Memory B cell (primary cell): ENCODE measurements at regions not wholly inside any gene's neighbourhood (a gene's known extent, or its start where the extent isn't known, plus 50 kb on each side); places are given as distances from the start of the nearest gene placed in this dataset.

Experiments used
- ATAC-seq: fragments of 150-1000 bp; cut with Tn5 transposase; 2 replicates; pipeline ENCODE4 v1.10.0; 2021; ENCODE audit warnings: low read depth, mild to moderate bottlenecking, moderate library complexity
- DNase-seq, 2 donors: peaks; one replicate each; pipeline ENCODE4 v3.0.0; 2022; ENCODE audit warnings: low spot score in 2 of 2
- H3K27ac Mint-ChIP-seq: one replicate; pipeline ENCODE4 v1.8.0; 2022; ENCODE audit warnings: mild to moderate bottlenecking, moderate library complexity, mixed read lengths
- H3K27me3 Mint-ChIP-seq: one replicate; pipeline ENCODE4 v1.8.0; 2022; ENCODE audit warnings: mixed read lengths
- H3K36me3 Mint-ChIP-seq: one replicate; pipeline ENCODE4 v1.8.0; 2022; ENCODE audit warnings: mild to moderate bottlenecking, mixed read lengths
- H3K4me1 Mint-ChIP-seq: one replicate; pipeline ENCODE4 v1.8.0; 2022; ENCODE audit warnings: mixed read lengths
- H3K4me3 Mint-ChIP-seq: one replicate; pipeline ENCODE4 v1.8.0; 2022; ENCODE audit warnings: mild to moderate bottlenecking, moderate library complexity, mixed read lengths
- H3K9me3 Mint-ChIP-seq: one replicate; pipeline ENCODE4 v1.8.0; 2022; ENCODE audit warnings: mixed read lengths

GRCh38 chr1:216936779-216937178, 213.6 kb upstream of the ESRRG start:
- no peak overlapping the region for H3K27ac Mint-ChIP-seq
- DNase-seq, result no peak
- H3K36me3 Mint-ChIP-seq, result no peaks in the 10 kb centered on the region
- H3K9me3 Mint-ChIP-seq, result no peaks in the 10 kb centered on the region
- H3K4me3 Mint-ChIP-seq, result no peak overlapping the region
- H3K27me3 Mint-ChIP-seq, result no peaks in the 10 kb centered on the region
- H3K4me1 Mint-ChIP-seq, result no peaks in the 10 kb centered on the region
- ATAC-seq, result no peak

- no peak overlapping the region for H3K4me3 Mint-ChIP-seq
- no peaks in the 10 kb centered on the region for H3K27me3 Mint-ChIP-seq
- no peak overlapping the region for H3K27ac Mint-ChIP-seq
- no peaks in the 10 kb centered on the region for H3K36me3 Mint-ChIP-seq
- no peaks in the 10 kb centered on the region for H3K4me1 Mint-ChIP-seq
- no peak for DNase-seq
- no peaks in the 10 kb centered on the region for H3K9me3 Mint-ChIP-seq
- ATAC-seq, result no peak
These were observed 212.7 kb upstream of the ESRRG start for GRCh38 chr1:216935901-216936300.

- DNase-seq, result no peak
- Mint-ChIP-seq H3K36me3 (no peaks in the 10 kb centered on the region), H3K9me3 (no peaks in the 10 kb centered on the region), H3K4me3 (no peak overlapping the region), H3K27ac (no peak overlapping the region), H3K4me1 (no peaks in the 10 kb centered on the region), H3K27me3 (no peaks in the 10 kb centered on the region)
- no peak for ATAC-seq
These were observed 209.2 kb upstream of the ESRRG start for GRCh38 chr1:216932424-216932823.

GRCh38 chr1:216929870-216930582, 206.8 kb upstream of the ESRRG start:
- ATAC-seq (no peak), DNase-seq (no peak)
- no peaks in the 10 kb centered on the region for H3K9me3 Mint-ChIP-seq
- H3K4me1 Mint-ChIP-seq, result no peaks in the 10 kb centered on the region
- no peak overlapping the region for H3K27ac Mint-ChIP-seq
- H3K36me3 Mint-ChIP-seq, result no peaks in the 10 kb centered on the region
- no peak overlapping the region for H3K4me3 Mint-ChIP-seq
- H3K27me3 Mint-ChIP-seq, result no peaks in the 10 kb centered on the region

GRCh38 chr1:216927633-216928032, 204.4 kb upstream of the ESRRG start:
- no peak for ATAC-seq
- Mint-ChIP-seq H3K4me1 (no peaks in the 10 kb centered on the region), H3K27ac (no peak overlapping the region), H3K27me3 (no peaks in the 10 kb centered on the region), H3K36me3 (no peaks in the 10 kb centered on the region), H3K9me3 (no peaks in the 10 kb centered on the region), H3K4me3 (no peak overlapping the region)
- DNase-seq, result no peak

- Mint-ChIP-seq H3K9me3 (no peaks in the 10 kb centered on the region), H3K4me3 (no peak overlapping the region), H3K36me3 (no peaks in the 10 kb centered on the region), H3K27me3 (no peaks in the 10 kb centered on the region), H3K4me1 (no peaks in the 10 kb centered on the region), H3K27ac (no peak overlapping the region)
- DNase-seq, result no peak
- ATAC-seq, result no peak
These were observed 203.7 kb upstream of the ESRRG start for GRCh38 chr1:216926720-216927510.

GRCh38 chr1:216925962-216926625, 202.9 kb upstream of the ESRRG start:
- Mint-ChIP-seq H3K36me3 (no peaks in the 10 kb centered on the region), H3K9me3 (no peaks in the 10 kb centered on the region), H3K4me3 (no peak overlapping the region), H3K27ac (no peak overlapping the region), H3K4me1 (no peaks in the 10 kb centered on the region), H3K27me3 (no peaks in the 10 kb centered on the region)
- no peak for ATAC-seq
- DNase-seq, result no peak

- DNase-seq (no peak), ATAC-seq (no peak)
- no peak overlapping the region for H3K4me3 Mint-ChIP-seq
- no peaks in the 10 kb centered on the region for H3K9me3 Mint-ChIP-seq
- no peaks in the 10 kb centered on the region for H3K36me3 Mint-ChIP-seq
- no peaks in the 10 kb centered on the region for H3K4me1 Mint-ChIP-seq
- no peak overlapping the region for H3K27ac Mint-ChIP-seq
- no peaks in the 10 kb centered on the region for H3K27me3 Mint-ChIP-seq
These were observed 201.5 kb upstream of the ESRRG start for GRCh38 chr1:216924732-216925131.

GRCh38 chr1:216923601-216924000, 200.4 kb upstream of the ESRRG start:
- no peak overlapping the region for H3K27ac Mint-ChIP-seq
- no peak for ATAC-seq

GRCh38 chr1:216922406-216922805, 199.2 kb upstream of the ESRRG start:
- no peaks in the 10 kb centered on the region for H3K4me1 Mint-ChIP-seq
- H3K27me3 Mint-ChIP-seq, result no peaks in the 10 kb centered on the region
- H3K27ac Mint-ChIP-seq, result no peak overlapping the region
- H3K36me3 Mint-ChIP-seq, result no peaks in the 10 kb centered on the region
- DNase-seq (no peak), ATAC-seq (no peak)
- H3K9me3 Mint-ChIP-seq, result no peaks in the 10 kb centered on the region
- no peak overlapping the region for H3K4me3 Mint-ChIP-seq

More at GRCh38 chr1:216923601-216924000, 200.4 kb upstream of the ESRRG start:
- Mint-ChIP-seq H3K4me1 (no peaks in the 10 kb centered on the region), H3K9me3 (no peaks in the 10 kb centered on the region), H3K4me3 (no peak overlapping the region), H3K27me3 (no peaks in the 10 kb centered on the region), H3K36me3 (no peaks in the 10 kb centered on the region)
- DNase-seq, result no peak

- ATAC-seq (no peak), DNase-seq (no peak)
- H3K36me3 Mint-ChIP-seq, result no peaks in the 10 kb centered on the region
- no peaks in the 10 kb centered on the region for H3K27me3 Mint-ChIP-seq
- H3K4me1 Mint-ChIP-seq, result no peaks in the 10 kb centered on the region
- H3K9me3 Mint-ChIP-seq, result no peaks in the 10 kb centered on the region
- no peak overlapping the region for H3K27ac Mint-ChIP-seq
- H3K4me3 Mint-ChIP-seq, result no peak overlapping the region
These were observed 198.6 kb upstream of the ESRRG start for GRCh38 chr1:216921866-216922265.

GRCh38 chr1:216919060-216919970, 196.1 kb upstream of the ESRRG start:
- no peak for ATAC-seq
- no peak for DNase-seq
- no peaks in the 10 kb centered on the region for H3K27me3 Mint-ChIP-seq
- no peaks in the 10 kb centered on the region for H3K36me3 Mint-ChIP-seq
- H3K9me3 Mint-ChIP-seq, result no peaks in the 10 kb centered on the region
- H3K27ac Mint-ChIP-seq, result no peak overlapping the region
- no peak overlapping the region for H3K4me3 Mint-ChIP-seq
- no peaks in the 10 kb centered on the region for H3K4me1 Mint-ChIP-seq

- H3K4me3 Mint-ChIP-seq, result no peak overlapping the region
- ATAC-seq (no peak), DNase-seq (no peak)
- H3K9me3 Mint-ChIP-seq, result no peaks in the 10 kb centered on the region
- no peaks in the 10 kb centered on the region for H3K36me3 Mint-ChIP-seq
- H3K27ac Mint-ChIP-seq, result no peak overlapping the region
- no peaks in the 10 kb centered on the region for H3K4me1 Mint-ChIP-seq
- H3K27me3 Mint-ChIP-seq, result no peaks in the 10 kb centered on the region
These were observed 193.7 kb upstream of the ESRRG start for GRCh38 chr1:216916890-216917438.
